B cell (primary cell): ENCODE measurements at regions not wholly inside any gene's neighbourhood (a gene's known extent, or its start where the extent isn't known, plus 50 kb on each side); places are given as distances from the start of the nearest gene placed in this dataset.

Experiments
- ATAC-seq: fragments of 200-7000 bp; cut with Tn5 transposase; one replicate; pipeline ENCODE4 v1.10.0; 2021; ENCODE audit warnings: low read depth, mild to moderate bottlenecking, moderate number of reproducible peaks, moderate library complexity
- CTCF ChIA-PET: fragments of 350-600 bp; sonication (Branson Sonifier 250); formaldehyde crosslinking; loops from one replicate; lab custom pipeline; 2021; ENCODE audit warnings: antibody characterized with exemption, inconsistent platforms; lab: Charles Lee
- POLR2A ChIA-PET: fragments of 350-600 bp; sonication (Branson Sonifier 250); formaldehyde crosslinking; loops from one replicate; lab custom pipeline; 2021; ENCODE audit warnings: antibody characterized with exemption; lab: Charles Lee
- DNase-seq: peaks from one replicate; pipeline ENCODE4 v3.0.0; 2013
- H2AFZ ChIP-seq: 2 replicates; pipeline ENCODE4 v1.6.1; 2012; ENCODE audit warnings: mild to moderate bottlenecking, low read depth, low read length; ENCODE audit not compliant: insufficient read depth, poor library complexity, severe bottlenecking
- H3K27ac ChIP-seq, 2 donors: 1 replicate in 1 of 2; 2 replicates in 1 of 2; pipeline ENCODE4 v1.5.1; 2012 to 2013; ENCODE audit warnings: low read length in 2 of 2, mild to moderate bottlenecking in 2 of 2, moderate library complexity in 1 of 2
- H3K27me3 ChIP-seq, 4 experiments: fragments of 200-600 bp in 1 of 4; sonication (generic) in 1 of 4; replicated peaks in 1 of 4; 1 replicate in 2 of 4; 2 replicates in 2 of 4; pipeline versions ENCODE4 v1.6.1 to v1.7.0; 2013 to 2016; ENCODE audit warnings: low read length in 3 of 4, mild to moderate bottlenecking in 2 of 4, mixed read lengths in 1 of 4, moderate library complexity in 1 of 4; ENCODE audit not compliant: insufficient read depth in 4 of 4, control insufficient read depth in 3 of 4; ENCODE audit errors: control extremely low read depth in 1 of 4
- H3K36me3 ChIP-seq, 2 experiments: replicated peaks in 1 of 2; 1 replicate in 1 of 2; 2 replicates in 1 of 2; pipeline versions ENCODE4 v1.6.1 to v1.7.1; 2013; ENCODE audit warnings: low read length in 1 of 2; ENCODE audit not compliant: insufficient read depth in 2 of 2, control insufficient read depth in 1 of 2; ENCODE audit errors: control extremely low read depth in 1 of 2, extremely low read depth in 1 of 2
- H3K4me1 ChIP-seq, 2 donors: fragments of 200-600 bp in 1 of 2; sonication (generic) in 1 of 2; 1 replicate in 1 of 2; 2 replicates in 1 of 2; pipeline versions ENCODE4 v1.5.1 to v1.6.1; 2013 to 2017; ENCODE audit warnings: low read length in 2 of 2; ENCODE audit not compliant: control insufficient read depth in 2 of 2, insufficient read depth in 2 of 2
- H3K4me2 ChIP-seq: replicated peaks from 2 replicates; pipeline ENCODE3; 2012; ENCODE audit warnings: mild to moderate bottlenecking, low read depth, low read length; ENCODE audit not compliant: poor library complexity, severe bottlenecking
- H3K4me3 ChIP-seq, 5 experiments: fragments of 200-600 bp in 1 of 5; sonication (generic) in 1 of 5; 1 replicate in 3 of 5; 2 replicates in 2 of 5; pipeline versions ENCODE4 v1.5.1 to v1.7.0; 2011 to 2016; ENCODE audit warnings: low read length in 4 of 5, mild to moderate bottlenecking in 4 of 5, low read depth in 2 of 5, control low read depth in 1 of 5, moderate library complexity in 1 of 5; ENCODE audit not compliant: insufficient read depth in 1 of 5; ENCODE audit errors: control extremely low read depth in 1 of 5, extremely low read depth in 1 of 5
- H3K79me2 ChIP-seq: fragments of 200-600 bp; sonication (generic); one replicate; pipeline ENCODE4 v1.6.0; 2016; ENCODE audit warnings: low read length; ENCODE audit not compliant: control insufficient read depth, insufficient read depth
- H3K9ac ChIP-seq: fragments of 200-600 bp; sonication (generic); 2 replicates; pipeline ENCODE4 v1.6.1; 2017; ENCODE audit warnings: mild to moderate bottlenecking, low read length, moderate library complexity
- H3K9me3 ChIP-seq, 3 donors: one replicate each; pipeline versions ENCODE4 v1.6.1 to v1.7.1; 2013; ENCODE audit warnings: low read length in 2 of 3; ENCODE audit not compliant: control insufficient read depth in 2 of 3, insufficient read depth in 1 of 3; ENCODE audit errors: control extremely low read depth in 1 of 3
- H4K20me1 ChIP-seq: 2 replicates; pipeline ENCODE4 v1.6.0; 2012; ENCODE audit warnings: mild to moderate bottlenecking, low read length; ENCODE audit not compliant: insufficient read depth, control insufficient read depth, poor library complexity, severe bottlenecking
- H3K27ac Mint-ChIP-seq: one replicate; pipeline ENCODE4 v1.8.0; 2021; ENCODE audit warnings: mixed read lengths
- H3K27me3 Mint-ChIP-seq: one replicate; pipeline ENCODE4 v1.8.0; 2021; ENCODE audit warnings: mixed read lengths
- H3K4me1 Mint-ChIP-seq: one replicate; pipeline ENCODE4 v1.8.0; 2021; ENCODE audit warnings: mixed read lengths
- H3K4me3 Mint-ChIP-seq: one replicate; pipeline ENCODE4 v1.8.0; 2021; ENCODE audit warnings: mixed read lengths
- H3K9me3 Mint-ChIP-seq: one replicate; pipeline ENCODE4 v1.8.0; 2022; ENCODE audit warnings: mixed read lengths; ENCODE audit not compliant: insufficient read depth
- CTCF ChIP-seq: fragments of 200-600 bp; IDR thresholded peaks from one replicate; pipeline ENCODE4 v1.8.0; 2022; ENCODE audit warnings: antibody characterized with exemption, mild to moderate bottlenecking
- EZH2 ChIP-seq: IDR thresholded peaks from 2 replicates; pipeline ENCODE4 v1.6.1; 2012; ENCODE audit warnings: borderline replicate concordance, low read depth, mild to moderate bottlenecking, moderate library complexity, low read length; ENCODE audit not compliant: insufficient read depth, poor library complexity, severe bottlenecking
- WGBS: methylation state at CpG from one replicate; pipeline ENCODE4 v1.1.5; 2013; ENCODE audit warnings: missing lambda C conversion rate; ENCODE audit not compliant: insufficient coverage; 5-methylcytosine and 5-hydroxymethylcytosine counted together
- intact Hi-C: fragments of 100-400 bp; cut with micrococcal nuclease; formaldehyde crosslinking; loops from one replicate; pipeline ENCODE4 v1.10.0; 2022

DNA sequence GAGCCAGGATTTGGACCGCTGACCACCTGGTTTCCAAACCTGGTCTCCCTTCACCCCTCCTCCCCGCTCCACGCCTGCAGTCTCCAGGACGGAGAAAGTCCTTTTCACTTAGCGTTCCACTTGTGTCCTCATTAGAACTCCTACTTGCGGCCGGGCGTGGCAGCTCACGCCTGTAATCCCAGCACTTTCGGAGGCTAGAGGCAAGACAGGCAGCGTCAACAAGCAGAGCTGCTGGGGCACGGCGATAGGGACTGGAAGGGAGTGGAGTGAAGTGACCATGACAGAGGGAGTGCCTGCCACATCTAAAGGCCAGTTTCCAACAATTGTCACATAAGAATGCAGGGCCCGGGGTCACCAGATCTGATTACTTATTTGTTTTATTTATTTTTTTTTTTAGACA is 132.5 kb upstream of the NCOR2 start:
- Histone ChIP-seq H3K9me3 (no peaks in the 10 kb centered on the region), H3K4me2 (no peak overlapping the region), H3K4me1 (no peaks in the 10 kb centered on the region), H2AFZ (no peak overlapping the region), H3K4me3 (no peak overlapping the region), H3K9ac (no peak overlapping the region), H3K27me3 (peaks cover 0 to 13% (median 1%) of the 10 kb centered on the region in 4 experiments), H4K20me1 (no peaks in the 10 kb centered on the region), H3K36me3 (no peaks in the 10 kb centered on the region), H3K79me2 (no peaks in the 10 kb centered on the region), H3K27ac (no peak overlapping the region)
- H3K27me3 Mint-ChIP-seq = peaks cover 13% of the 10 kb centered on the region
- no peaks in the 10 kb centered on the region for H3K4me1 Mint-ChIP-seq
- DNase-seq = no peak
- no peak for TF ChIP-seq EZH2
- no peak for TF ChIP-seq CTCF
- H3K9me3 Mint-ChIP-seq = no peaks in the 10 kb centered on the region
- no peak overlapping the region for H3K4me3 Mint-ChIP-seq
- WGBS = 92% methylated on average over 13 of the region's 14 CpGs
- no peak for ATAC-seq
- CTCF ChIA-PET = no interaction called here
- POLR2A ChIA-PET = no interaction called here
- no peak overlapping the region for H3K27ac Mint-ChIP-seq
- intact Hi-C loops = no loop called here

GRCh38 chr12:124698998-124699305 is 131.5 kb upstream of the NCOR2 start:
- H3K27me3 ChIP-seq = peaks cover 0 to 13% (median 1%) of the 10 kb centered on the region in 4 experiments
- no peak overlapping the region for H3K4me2 ChIP-seq
- Mint-ChIP-seq H3K27me3 (peaks cover 16% of the 10 kb centered on the region), H3K4me3 (no peak overlapping the region), H3K9me3 (no peaks in the 10 kb centered on the region), H3K27ac (no peak overlapping the region), H3K4me1 (peaks cover 3% of the 10 kb centered on the region)
- H3K36me3 ChIP-seq = no peaks in the 10 kb centered on the region
- no peak overlapping the region for H3K27ac ChIP-seq
- H3K9me3 ChIP-seq = no peaks in the 10 kb centered on the region
- 74% methylated on average over 3 of the region's 6 CpGs for WGBS
- ATAC-seq (no peak), DNase-seq (no peak)
- ChIA-PET POLR2A (no interaction called here), CTCF (no interaction called here)
- no peaks in the 10 kb centered on the region for H4K20me1 ChIP-seq
- no peak overlapping the region for H2AFZ ChIP-seq
- no peak for TF ChIP-seq EZH2
- TF ChIP-seq CTCF = no peak
- H3K4me3 ChIP-seq = no peak overlapping the region
- H3K79me2 ChIP-seq = no peaks in the 10 kb centered on the region
- intact Hi-C loops = no loop called here
- no peak overlapping the region for H3K9ac ChIP-seq
- H3K4me1 ChIP-seq = peaks cover 5 to 7% of the 10 kb centered on the region in 2 donors
